Sigmoid colon (tissue), 4 donors: ENCODE measurements at regions not wholly inside any gene's neighbourhood (a gene's known extent, or its start where the extent isn't known, plus 50 kb on each side); places are given as distances from the start of the nearest gene placed in this dataset.

Experiments
- EP300 ChIP-seq, 4 donors: sonication (generic); formaldehyde crosslinking; IDR thresholded peaks; one replicate each; pipeline ENCODE4 v1.6.1; 2017; ENCODE audit warnings: antibody characterized with exemption in 4 of 4
- POLR2A ChIP-seq, 2 donors: fragments of 450-650 bp; IDR thresholded peaks; one replicate each; pipeline ENCODE4 v1.6.1; 2016; ENCODE audit warnings: antibody characterized with exemption in 2 of 2, mild to moderate bottlenecking in 2 of 2, moderate library complexity in 2 of 2
- POLR2AphosphoS5 ChIP-seq, 4 donors: sonication (generic); formaldehyde crosslinking; IDR thresholded peaks; one replicate each; pipeline ENCODE4 v1.6.1; 2017; ENCODE audit warnings: antibody characterized with exemption in 4 of 4
- TF ChIP-seq, protein P1 (sequence below), 4 experiments: fragments of 450-650 bp in 3 of 4; fragments of 200-600 bp in 1 of 4; IDR thresholded peaks; one replicate each; pipeline ENCODE4 v1.5.1; 2016 to 2019; ENCODE audit warnings: antibody characterized with exemption in 4 of 4, mild to moderate bottlenecking in 3 of 4, moderate library complexity in 2 of 4

GRCh38 chr21:22019766-22020165 is 1021.6 kb downstream of the NCAM2 start:
- TF ChIP-seq POLR2A (IDR thresholded peaks at IDR 0.05), result no peak
- TF ChIP-seq, protein P1, sequence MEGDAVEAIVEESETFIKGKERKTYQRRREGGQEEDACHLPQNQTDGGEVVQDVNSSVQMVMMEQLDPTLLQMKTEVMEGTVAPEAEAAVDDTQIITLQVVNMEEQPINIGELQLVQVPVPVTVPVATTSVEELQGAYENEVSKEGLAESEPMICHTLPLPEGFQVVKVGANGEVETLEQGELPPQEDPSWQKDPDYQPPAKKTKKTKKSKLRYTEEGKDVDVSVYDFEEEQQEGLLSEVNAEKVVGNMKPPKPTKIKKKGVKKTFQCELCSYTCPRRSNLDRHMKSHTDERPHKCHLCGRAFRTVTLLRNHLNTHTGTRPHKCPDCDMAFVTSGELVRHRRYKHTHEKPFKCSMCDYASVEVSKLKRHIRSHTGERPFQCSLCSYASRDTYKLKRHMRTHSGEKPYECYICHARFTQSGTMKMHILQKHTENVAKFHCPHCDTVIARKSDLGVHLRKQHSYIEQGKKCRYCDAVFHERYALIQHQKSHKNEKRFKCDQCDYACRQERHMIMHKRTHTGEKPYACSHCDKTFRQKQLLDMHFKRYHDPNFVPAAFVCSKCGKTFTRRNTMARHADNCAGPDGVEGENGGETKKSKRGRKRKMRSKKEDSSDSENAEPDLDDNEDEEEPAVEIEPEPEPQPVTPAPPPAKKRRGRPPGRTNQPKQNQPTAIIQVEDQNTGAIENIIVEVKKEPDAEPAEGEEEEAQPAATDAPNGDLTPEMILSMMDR (IDR thresholded peaks at IDR 0.05), result no peak
- TF ChIP-seq EP300 (IDR thresholded peaks at IDR 0.05), result no peak
- no peak for TF ChIP-seq POLR2AphosphoS5 (IDR thresholded peaks at IDR 0.05)
